CD4-positive, CD25-positive, alpha-beta regulatory T cell (primary cell): ENCODE measurements at regions not wholly inside any gene's neighbourhood (a gene's known extent, or its start where the extent isn't known, plus 50 kb on each side); places are given as distances from the start of the nearest gene placed in this dataset.

Experiments
- ATAC-seq, 2 donors: fragments of 150-1000 bp; cut with Tn5 transposase; one replicate each; pipeline ENCODE4 v1.10.0; 2021; ENCODE audit warnings: low read depth in 2 of 2, moderate number of reproducible peaks in 2 of 2, moderate library complexity in 1 of 2
- DNase-seq, 3 donors: peaks; one replicate each; pipeline versions ENCODE4 v3.0.0 to v3.0.0-alpha.2; 2012 to 2022; ENCODE audit warnings: mixed read lengths in 1 of 3
- H3K27ac ChIP-seq: one replicate; pipeline ENCODE4 v1.7.0; 2013; ENCODE audit warnings: mild to moderate bottlenecking, low read length; ENCODE audit not compliant: insufficient read depth, poor library complexity, severe bottlenecking
- H3K27me3 ChIP-seq: one replicate; pipeline ENCODE4 v1.7.0; 2013; ENCODE audit warnings: low read length; ENCODE audit not compliant: control insufficient read depth, insufficient read depth
- H3K36me3 ChIP-seq: one replicate; pipeline ENCODE4 v1.7.0; 2013; ENCODE audit warnings: mild to moderate bottlenecking, low read length, moderate library complexity; ENCODE audit not compliant: control insufficient read depth, insufficient read depth
- H3K4me1 ChIP-seq: 2 replicates; pipeline ENCODE4 v1.7.0; 2013; ENCODE audit warnings: mild to moderate bottlenecking, low read length; ENCODE audit not compliant: insufficient read depth, control insufficient read depth, poor library complexity, severe bottlenecking
- H3K4me3 ChIP-seq: one replicate; pipeline ENCODE4 v1.7.0; 2013; ENCODE audit warnings: low read depth, mild to moderate bottlenecking, low read length, moderate library complexity
- H3K9me3 ChIP-seq, 2 experiments: 1 replicate in 1 of 2; 2 replicates in 1 of 2; pipeline ENCODE4 v1.7.0; 2013; ENCODE audit warnings: low read length in 2 of 2, mild to moderate bottlenecking in 1 of 2, moderate library complexity in 1 of 2; ENCODE audit not compliant: control insufficient read depth in 2 of 2
- H3K27ac Mint-ChIP-seq, 3 donors: one replicate each; pipeline ENCODE4 v1.8.0; 2020 to 2022; ENCODE audit warnings: mild to moderate bottlenecking in 3 of 3, mixed read lengths in 3 of 3, moderate library complexity in 2 of 3
- H3K27me3 Mint-ChIP-seq: one replicate; pipeline ENCODE4 v1.8.0; 2022; ENCODE audit warnings: mild to moderate bottlenecking, mixed read lengths
- H3K36me3 Mint-ChIP-seq: one replicate; pipeline ENCODE4 v1.8.0; 2020; ENCODE audit warnings: mixed read lengths
- H3K4me1 Mint-ChIP-seq, 4 donors: one replicate each; pipeline ENCODE4 v1.8.0; 2020 to 2022; ENCODE audit warnings: mixed read lengths in 4 of 4, mild to moderate bottlenecking in 1 of 4
- H3K4me3 Mint-ChIP-seq, 4 donors: one replicate each; pipeline ENCODE4 v1.8.0; 2020 to 2022; ENCODE audit warnings: mild to moderate bottlenecking in 4 of 4, mixed read lengths in 4 of 4, moderate library complexity in 3 of 4
- H3K9me3 Mint-ChIP-seq, 7 donors: one replicate each; pipeline ENCODE4 v1.8.0; 2020 to 2022; ENCODE audit warnings: mixed read lengths in 7 of 7, mild to moderate bottlenecking in 3 of 7, moderate library complexity in 2 of 7

DNA sequence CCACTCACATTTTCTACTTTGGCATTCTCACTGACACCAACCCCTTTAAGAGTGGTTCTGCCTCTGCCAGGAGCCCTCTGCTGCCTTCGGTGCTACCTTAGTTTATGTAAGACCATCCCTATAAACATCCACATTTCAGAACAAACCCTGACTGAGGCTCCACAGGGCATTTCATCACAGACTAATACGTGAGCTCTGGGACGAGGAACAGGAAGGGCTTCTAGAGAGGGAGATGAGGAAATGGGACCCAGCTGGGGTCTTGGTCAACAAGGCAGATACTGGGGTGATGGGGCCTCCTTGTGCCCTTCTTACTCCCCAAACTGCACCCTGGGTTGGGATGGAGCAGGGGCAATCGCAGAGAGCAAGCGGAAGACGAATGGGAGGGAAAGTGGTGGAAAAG, 86.5 kb upstream of the FYN start:
- Histone ChIP-seq H3K4me3 (no peak overlapping the region), H3K9me3 (no peaks in the 10 kb centered on the region), H3K27ac (no peak overlapping the region), H3K4me1 (no peaks in the 10 kb centered on the region), H3K36me3 (no peaks in the 10 kb centered on the region), H3K27me3 (peaks cover 3% of the 10 kb centered on the region)
- Mint-ChIP-seq H3K27ac (no peak overlapping the region), H3K36me3 (no peaks in the 10 kb centered on the region), H3K9me3 (no peaks in the 10 kb centered on the region), H3K4me1 (no peaks in the 10 kb centered on the region), H3K4me3 (no peak overlapping the region), H3K27me3 (peaks cover 15% of the 10 kb centered on the region)
- ATAC-seq (no peak), DNase-seq (no peak)

DNA sequence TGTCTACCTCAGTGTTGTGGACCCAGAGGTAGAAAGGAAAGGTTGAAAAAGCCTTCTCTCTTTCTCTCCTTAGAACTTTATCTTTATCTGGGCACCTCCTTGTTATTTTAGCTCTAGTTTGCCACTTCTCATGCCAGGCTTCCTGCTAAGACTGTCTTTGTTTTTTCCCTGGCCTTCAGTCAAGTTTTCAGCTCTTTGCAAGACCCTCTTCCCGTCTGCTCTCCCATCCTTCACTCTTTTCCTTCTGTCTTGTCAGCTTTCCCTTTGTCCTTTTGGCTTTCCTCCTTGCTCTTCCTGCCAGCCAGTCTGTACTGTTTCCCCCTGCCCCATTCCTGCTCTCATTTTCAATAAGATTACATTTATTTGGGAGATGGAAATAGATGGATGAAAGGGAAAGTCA, 86.8 kb upstream of the CCN6 start:
- H3K4me3 ChIP-seq, result no peak overlapping the region
- H3K36me3 Mint-ChIP-seq, result no peaks in the 10 kb centered on the region
- H3K4me1 ChIP-seq, result peaks cover 2% of the 10 kb centered on the region
- H3K27ac ChIP-seq, result no peak overlapping the region
- no peaks in the 10 kb centered on the region for H3K36me3 ChIP-seq
- ATAC-seq (no peak), DNase-seq (no peak)
- no peaks in the 10 kb centered on the region for H3K9me3 ChIP-seq
- H3K27me3 ChIP-seq, result peaks cover 3% of the 10 kb centered on the region
- no peak overlapping the region for H3K4me3 Mint-ChIP-seq
- peaks cover 29% of the 10 kb centered on the region for H3K27me3 Mint-ChIP-seq
- H3K9me3 Mint-ChIP-seq, result peaks cover 0 to 2% (median 0%) of the 10 kb centered on the region in 7 donors
- peak overlapping the region in 1 of 3 donors; percentile 43 for H3K27ac Mint-ChIP-seq
- H3K4me1 Mint-ChIP-seq, result peaks cover 4 to 20% (median 10%) of the 10 kb centered on the region in 4 donors

DNA sequence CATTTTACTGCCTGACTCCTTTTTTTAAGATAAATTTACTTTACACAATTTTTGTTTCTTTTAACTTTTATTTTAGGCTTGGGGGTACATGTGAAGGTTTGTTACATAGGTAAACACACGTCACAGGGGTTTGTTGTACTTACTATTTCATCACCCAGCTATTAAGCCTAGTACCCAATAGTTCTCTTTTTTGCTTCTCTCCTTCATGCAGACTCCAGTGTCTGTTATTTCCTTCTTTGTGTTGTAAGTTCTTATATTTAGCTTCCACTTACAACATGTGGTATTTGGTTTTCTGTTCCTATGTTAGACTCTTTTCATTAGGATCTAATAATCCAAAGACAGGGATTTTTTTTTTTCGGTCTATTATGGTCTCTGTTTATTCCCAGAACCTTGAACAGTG, 83.5 kb upstream of the CCN6 start:
- Histone ChIP-seq H3K36me3 (no peaks in the 10 kb centered on the region), H3K9me3 (no peaks in the 10 kb centered on the region), H3K27ac (no peak overlapping the region), H3K4me1 (peaks cover 35% of the 10 kb centered on the region), H3K4me3 (no peak overlapping the region), H3K27me3 (no peaks in the 10 kb centered on the region)
- Mint-ChIP-seq H3K36me3 (no peaks in the 10 kb centered on the region), H3K4me1 (peaks cover 22 to 51% (median 30%) of the 10 kb centered on the region in 4 donors), H3K27me3 (peaks cover 21% of the 10 kb centered on the region), H3K27ac (peak overlapping the region in 2 of 3 donors; percentile 66 to 98), H3K4me3 (peak overlapping the region in 1 of 4 donors; percentile 15), H3K9me3 (peaks cover 0 to 2% (median 0%) of the 10 kb centered on the region in 7 donors)
- DNase-seq (no peak), ATAC-seq (no peak)

DNA sequence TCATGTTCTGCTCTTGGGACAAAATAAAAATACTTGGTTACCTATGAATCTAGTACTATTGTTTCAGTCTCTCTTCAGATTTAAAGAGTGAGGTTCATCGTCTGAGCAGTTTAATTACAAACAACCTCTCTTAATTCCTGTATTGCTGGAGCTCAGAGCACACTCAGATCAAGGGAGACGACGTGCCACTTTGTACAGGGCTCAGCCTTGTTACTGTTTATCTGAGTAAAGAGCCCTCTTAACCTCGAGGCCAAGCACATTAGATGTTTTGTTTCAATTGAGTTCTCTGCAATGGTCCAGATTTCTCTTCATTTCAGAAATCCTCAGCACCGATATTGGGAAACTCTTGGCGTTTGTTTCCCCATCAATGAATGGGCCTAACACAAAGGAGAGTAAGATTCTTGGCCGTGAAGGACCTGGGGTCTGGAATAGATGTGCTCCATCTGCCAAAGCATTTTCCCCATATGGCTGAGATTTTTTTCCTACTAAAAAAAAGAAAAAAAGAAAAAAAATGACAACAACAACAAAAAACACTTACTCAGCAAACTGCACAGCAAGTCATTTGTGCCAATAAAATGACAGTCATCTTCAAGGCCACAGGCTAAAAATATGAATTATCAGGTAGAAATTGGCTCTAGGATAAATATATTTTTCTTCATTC, 82.6 kb upstream of the CCN6 start:
- no peaks in the 10 kb centered on the region for H3K36me3 Mint-ChIP-seq
- H3K9me3 Mint-ChIP-seq, result peaks cover 0 to 2% (median 0%) of the 10 kb centered on the region in 7 donors
- no peak overlapping the region for H3K27ac ChIP-seq
- H3K4me3 ChIP-seq, result no peak overlapping the region
- no peaks in the 10 kb centered on the region for H3K27me3 ChIP-seq
- H3K4me1 Mint-ChIP-seq, result peaks cover 22 to 60% (median 30%) of the 10 kb centered on the region in 4 donors
- H3K27me3 Mint-ChIP-seq, result peaks cover 14% of the 10 kb centered on the region
- H3K4me3 Mint-ChIP-seq, result no peak overlapping the region
- DNase-seq (no peak), ATAC-seq (no peak)
- H3K27ac Mint-ChIP-seq, result peak overlapping the region in 2 of 3 donors; percentile 87 to 98
- no peaks in the 10 kb centered on the region for H3K36me3 ChIP-seq
- H3K9me3 ChIP-seq, result no peaks in the 10 kb centered on the region
- peaks cover 37% of the 10 kb centered on the region for H3K4me1 ChIP-seq

DNA sequence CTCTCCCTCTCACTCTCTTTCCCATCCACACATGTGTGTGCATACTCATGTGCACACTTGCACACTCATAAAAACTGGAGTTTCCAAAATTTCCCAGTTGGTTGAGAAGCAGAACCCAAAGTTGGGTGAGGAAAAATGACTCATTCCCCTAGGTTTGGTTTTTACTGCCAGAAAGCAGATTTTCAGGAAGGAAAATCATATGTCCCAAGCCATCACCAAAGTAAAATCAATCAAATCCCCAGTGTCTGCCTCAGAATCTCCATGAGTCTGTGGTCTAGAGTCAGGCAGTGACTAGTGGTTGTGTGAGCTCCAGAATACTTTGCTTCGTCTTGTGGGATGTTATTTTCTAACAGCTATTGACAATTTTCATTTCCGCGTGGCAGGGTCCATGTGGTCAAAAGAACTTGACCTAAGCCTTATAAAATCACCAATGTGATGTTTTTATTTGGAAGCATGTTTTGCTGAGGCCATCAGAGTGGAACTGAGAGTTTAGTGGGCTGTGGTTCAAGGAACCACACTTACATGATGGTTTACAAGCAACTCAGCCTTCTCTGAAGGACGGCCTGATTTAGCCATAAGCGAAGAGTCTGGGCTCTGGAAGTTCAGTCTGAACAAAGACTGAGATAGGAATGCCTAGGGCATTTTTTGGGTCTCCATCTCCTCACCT, 81.9 kb upstream of the CCN6 start:
- Histone ChIP-seq H3K9me3 (no peaks in the 10 kb centered on the region), H3K4me3 (no peak overlapping the region), H3K27ac (no peak overlapping the region), H3K27me3 (no peaks in the 10 kb centered on the region), H3K36me3 (no peaks in the 10 kb centered on the region), H3K4me1 (peaks cover 37% of the 10 kb centered on the region)
- ATAC-seq, result no peak
- Mint-ChIP-seq H3K27ac (peak overlapping the region; percentile 97 to 98 (median 98)), H3K4me3 (no peak overlapping the region), H3K4me1 (peaks cover 26 to 67% (median 31%) of the 10 kb centered on the region in 4 donors), H3K9me3 (peaks cover 0 to 2% (median 0%) of the 10 kb centered on the region in 7 donors), H3K36me3 (no peaks in the 10 kb centered on the region), H3K27me3 (peaks cover 7% of the 10 kb centered on the region)
- DNase-seq, result no peak

DNA sequence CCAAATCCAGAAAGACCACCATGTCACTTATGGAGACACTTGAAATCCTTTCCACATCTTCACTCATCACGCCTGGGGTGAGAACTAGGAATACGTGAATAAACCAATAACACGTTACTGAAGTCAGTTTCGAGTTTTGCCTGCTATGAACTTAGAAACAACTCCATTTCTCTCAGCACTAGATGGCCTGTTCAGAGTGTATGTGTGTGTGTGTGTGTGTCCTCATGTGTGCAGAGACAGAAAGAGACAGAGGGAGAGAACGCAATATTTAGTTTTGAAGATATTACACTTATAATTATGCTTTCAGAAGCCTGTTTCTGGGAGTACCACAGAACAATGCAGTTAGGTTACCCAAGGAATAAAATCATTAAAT, 81.2 kb upstream of the CCN6 start:
- H3K9me3 Mint-ChIP-seq, result peaks cover 0 to 2% (median 0%) of the 10 kb centered on the region in 7 donors
- H3K4me1 ChIP-seq, result peaks cover 37% of the 10 kb centered on the region
- H3K9me3 ChIP-seq, result no peaks in the 10 kb centered on the region
- peak overlapping the region; percentile 22 to 87 (median 60) for H3K4me3 Mint-ChIP-seq
- peak overlapping the region; percentile 88 for H3K27ac ChIP-seq
- DNase-seq (no peak), ATAC-seq (peak; percentile 17 to 29)
- peaks cover 26 to 70% (median 33%) of the 10 kb centered on the region in 4 donors for H3K4me1 Mint-ChIP-seq
- H3K27me3 Mint-ChIP-seq, result no peaks in the 10 kb centered on the region
- H3K27ac Mint-ChIP-seq, result peak overlapping the region; percentile 97 to 98 (median 98)
- peak overlapping the region; percentile 49 for H3K4me3 ChIP-seq
- H3K36me3 ChIP-seq, result no peaks in the 10 kb centered on the region
- no peaks in the 10 kb centered on the region for H3K27me3 ChIP-seq
- H3K36me3 Mint-ChIP-seq, result no peaks in the 10 kb centered on the region

DNA sequence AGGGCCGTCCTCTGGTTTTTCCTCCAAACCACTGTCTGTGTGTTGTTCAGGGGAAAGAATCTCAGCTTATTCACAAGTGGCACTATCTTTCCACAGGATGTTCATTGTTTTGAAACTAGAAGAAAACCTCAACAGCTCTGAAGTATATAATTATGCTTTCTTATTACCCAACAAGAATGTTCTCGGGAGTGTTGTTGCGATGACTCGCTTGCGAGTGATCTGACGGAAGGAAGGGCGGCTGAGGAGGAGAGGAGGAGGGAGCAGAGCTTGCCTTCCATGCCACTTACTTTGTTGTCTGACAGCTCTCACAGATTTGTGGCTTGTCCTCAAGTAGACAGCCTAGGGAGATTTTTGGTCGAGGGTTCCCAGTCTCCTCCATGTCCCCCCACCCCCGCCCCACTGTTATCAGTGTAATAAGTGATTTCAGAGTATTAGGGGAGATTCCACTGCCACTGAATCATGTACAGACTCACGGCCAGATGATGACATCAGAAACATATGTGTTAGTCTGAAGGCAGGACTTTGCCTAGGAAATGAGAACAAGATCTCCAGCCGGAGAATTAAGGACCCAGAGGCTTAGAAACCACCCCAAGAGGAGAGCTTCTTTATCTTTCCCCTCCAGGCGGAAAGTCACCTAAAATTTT, 80.7 kb upstream of the CCN6 start:
- peaks cover 26 to 73% (median 32%) of the 10 kb centered on the region in 4 donors for H3K4me1 Mint-ChIP-seq
- Histone ChIP-seq H3K27me3 (no peaks in the 10 kb centered on the region), H3K36me3 (no peaks in the 10 kb centered on the region), H3K4me3 (peak overlapping the region; percentile 56), H3K27ac (peak overlapping the region; percentile 88), H3K9me3 (no peaks in the 10 kb centered on the region), H3K4me1 (peaks cover 37% of the 10 kb centered on the region)
- peak overlapping the region; percentile 22 to 87 (median 60) for H3K4me3 Mint-ChIP-seq
- DNase-seq (peak; percentile 49 to 85 (median 79)), ATAC-seq (peak; percentile 89 to 94)
- no peaks in the 10 kb centered on the region for H3K27me3 Mint-ChIP-seq
- peak overlapping the region; percentile 97 to 98 (median 98) for H3K27ac Mint-ChIP-seq
- H3K9me3 Mint-ChIP-seq, result peaks cover 0 to 2% (median 0%) of the 10 kb centered on the region in 7 donors
- H3K36me3 Mint-ChIP-seq, result no peaks in the 10 kb centered on the region
